ENCODE measurements at regions not wholly inside any gene's neighbourhood (a gene's known extent, or its start where the extent isn't known, plus 50 kb on each side); places are given as distances from the start of the nearest gene placed in this dataset.

DNA sequence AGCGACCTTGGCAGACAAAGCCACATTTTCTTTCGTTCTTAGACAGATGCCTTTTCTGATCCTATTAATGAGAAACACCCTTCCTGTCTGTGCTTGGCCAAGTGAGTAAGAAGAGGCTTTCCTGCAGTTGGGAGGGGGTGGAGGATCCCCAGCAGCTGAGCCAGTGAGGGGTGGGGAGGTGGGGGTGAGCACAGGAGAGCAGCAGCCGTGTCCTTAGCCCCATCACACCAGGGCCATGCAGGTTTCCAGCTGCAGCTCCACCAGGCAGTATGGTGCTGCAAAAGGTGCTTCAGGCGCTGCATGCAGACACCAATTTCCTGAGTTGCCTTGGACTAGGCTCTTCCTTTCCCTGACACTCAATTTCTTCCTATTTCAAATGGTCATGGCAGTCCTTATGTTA is 123.3 kb upstream of the SIX2 start:
- DNase-seq (ENCODE audit: low spot score): no peak
- ATAC-seq (ENCODE audit: insufficient number of reproducible peaks, low FRiP score, low read depth): no peak
- H3K36me3 ChIP-seq: no peaks in the 10 kb centered on the region
- TF ChIP-seq, protein P1, sequence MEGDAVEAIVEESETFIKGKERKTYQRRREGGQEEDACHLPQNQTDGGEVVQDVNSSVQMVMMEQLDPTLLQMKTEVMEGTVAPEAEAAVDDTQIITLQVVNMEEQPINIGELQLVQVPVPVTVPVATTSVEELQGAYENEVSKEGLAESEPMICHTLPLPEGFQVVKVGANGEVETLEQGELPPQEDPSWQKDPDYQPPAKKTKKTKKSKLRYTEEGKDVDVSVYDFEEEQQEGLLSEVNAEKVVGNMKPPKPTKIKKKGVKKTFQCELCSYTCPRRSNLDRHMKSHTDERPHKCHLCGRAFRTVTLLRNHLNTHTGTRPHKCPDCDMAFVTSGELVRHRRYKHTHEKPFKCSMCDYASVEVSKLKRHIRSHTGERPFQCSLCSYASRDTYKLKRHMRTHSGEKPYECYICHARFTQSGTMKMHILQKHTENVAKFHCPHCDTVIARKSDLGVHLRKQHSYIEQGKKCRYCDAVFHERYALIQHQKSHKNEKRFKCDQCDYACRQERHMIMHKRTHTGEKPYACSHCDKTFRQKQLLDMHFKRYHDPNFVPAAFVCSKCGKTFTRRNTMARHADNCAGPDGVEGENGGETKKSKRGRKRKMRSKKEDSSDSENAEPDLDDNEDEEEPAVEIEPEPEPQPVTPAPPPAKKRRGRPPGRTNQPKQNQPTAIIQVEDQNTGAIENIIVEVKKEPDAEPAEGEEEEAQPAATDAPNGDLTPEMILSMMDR (IDR thresholded peaks at IDR 0.05): no peak
- no peak overlapping the region for H3K27ac ChIP-seq
- no peak overlapping the region for H3K4me3 ChIP-seq
- no peaks in the 10 kb centered on the region for H3K27me3 ChIP-seq (replicated peaks; ENCODE audit: insufficient read depth)
- no peaks in the 10 kb centered on the region for H3K9me3 ChIP-seq
- H3K4me1 ChIP-seq (ENCODE audit: control insufficient read depth in 1 of 2, low read depth in 2 of 2): peaks cover 12 to 19% of the 10 kb centered on the region in 2 donors

DNA sequence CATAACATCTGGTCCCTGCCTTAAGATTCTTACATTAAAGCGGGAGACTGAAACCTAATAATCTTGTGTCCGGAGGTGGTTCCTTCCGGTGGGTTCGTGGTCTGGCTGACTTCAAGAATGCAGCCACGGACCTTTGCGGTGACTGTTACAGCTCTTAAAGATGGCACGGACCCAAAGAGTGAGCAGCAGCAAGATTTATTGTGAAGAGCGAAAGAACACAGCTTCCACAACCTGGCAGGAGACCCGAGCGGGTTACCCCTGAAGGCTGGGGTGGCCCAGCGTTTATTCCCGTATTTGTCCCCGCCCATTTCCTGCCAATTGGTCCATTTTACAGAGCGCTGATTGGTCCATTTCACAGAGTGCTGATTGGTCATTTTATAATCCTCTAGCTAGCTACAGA is 122.3 kb upstream of the SIX2 start:
- Histone ChIP-seq H3K4me3 (no peak overlapping the region), H3K27ac (no peak overlapping the region), H3K4me1 (ENCODE audit: control insufficient read depth in 1 of 2, low read depth in 2 of 2) (peaks cover 12 to 19% of the 10 kb centered on the region in 2 donors), H3K9me3 (no peaks in the 10 kb centered on the region), H3K36me3 (no peaks in the 10 kb centered on the region), H3K27me3 (replicated peaks; ENCODE audit: insufficient read depth) (no peaks in the 10 kb centered on the region)
- ATAC-seq (ENCODE audit: insufficient number of reproducible peaks, low FRiP score, low read depth): no peak
- no peak for DNase-seq (ENCODE audit: low spot score)
- TF ChIP-seq, protein P1 (IDR thresholded peaks at IDR 0.05): no peak

DNA sequence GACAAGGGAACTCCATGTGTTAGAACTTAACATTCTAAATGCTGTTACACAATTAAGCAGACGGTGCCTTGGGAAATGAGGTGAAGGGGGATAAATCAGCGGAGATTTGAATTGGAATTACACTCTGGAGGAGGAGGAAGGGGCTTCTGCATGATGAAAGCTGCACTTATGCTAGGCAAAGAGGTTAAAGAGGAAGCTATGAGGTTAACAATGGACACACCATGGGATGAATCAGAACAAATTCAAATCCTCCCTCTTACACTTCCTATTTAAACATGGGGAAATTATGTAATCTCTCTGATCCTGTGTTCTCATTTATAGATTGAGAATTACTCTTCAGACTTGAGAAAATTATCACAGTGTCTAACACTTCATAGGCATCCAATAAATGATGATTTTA is 121.5 kb upstream of the SIX2 start:
- DNase-seq (ENCODE audit: low spot score): no peak
- Histone ChIP-seq H3K9me3 (no peaks in the 10 kb centered on the region), H3K36me3 (no peaks in the 10 kb centered on the region), H3K4me3 (no peak overlapping the region), H3K27me3 (replicated peaks; ENCODE audit: insufficient read depth) (no peaks in the 10 kb centered on the region), H3K4me1 (ENCODE audit: control insufficient read depth in 1 of 2, low read depth in 2 of 2) (peaks cover 12 to 19% of the 10 kb centered on the region in 2 donors), H3K27ac (no peak overlapping the region)
- TF ChIP-seq, protein P1 (IDR thresholded peaks at IDR 0.05): no peak
- ATAC-seq (ENCODE audit: insufficient number of reproducible peaks, low FRiP score, low read depth): no peak

DNA sequence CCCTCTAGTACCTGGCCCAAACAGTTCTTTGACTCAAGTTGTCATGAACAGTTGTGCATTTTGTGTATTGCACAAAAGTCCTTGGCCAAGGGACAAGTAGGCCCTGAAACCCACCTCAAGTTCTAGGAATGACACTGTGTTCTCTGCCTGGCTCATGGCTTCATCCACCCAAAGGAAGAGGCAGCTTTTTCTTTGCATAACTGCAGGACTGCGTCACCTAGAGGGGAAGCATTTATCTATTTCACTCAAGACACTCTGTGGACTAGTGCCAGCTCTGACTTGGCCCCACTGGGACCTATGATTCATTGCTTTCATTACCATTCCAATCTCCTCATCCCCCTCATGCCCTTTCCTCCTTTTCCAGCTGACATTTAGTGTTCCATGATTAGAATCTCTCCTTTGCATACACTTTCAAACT is 119.3 kb upstream of the SIX2 start:
- DNase-seq (ENCODE audit: low spot score): no peak
- no peak for ATAC-seq (ENCODE audit: insufficient number of reproducible peaks, low FRiP score, low read depth)
- H3K36me3 ChIP-seq: no peaks in the 10 kb centered on the region
- no peaks in the 10 kb centered on the region for H3K9me3 ChIP-seq
- TF ChIP-seq, protein P1 (IDR thresholded peaks at IDR 0.05): no peak
- no peak overlapping the region for H3K27ac ChIP-seq
- no peak overlapping the region for H3K4me3 ChIP-seq
- peaks cover 0 to 5% of the 10 kb centered on the region in 2 donors for H3K4me1 ChIP-seq (ENCODE audit: control insufficient read depth in 1 of 2, low read depth in 2 of 2)
- no peaks in the 10 kb centered on the region for H3K27me3 ChIP-seq (replicated peaks; ENCODE audit: insufficient read depth)

DNA sequence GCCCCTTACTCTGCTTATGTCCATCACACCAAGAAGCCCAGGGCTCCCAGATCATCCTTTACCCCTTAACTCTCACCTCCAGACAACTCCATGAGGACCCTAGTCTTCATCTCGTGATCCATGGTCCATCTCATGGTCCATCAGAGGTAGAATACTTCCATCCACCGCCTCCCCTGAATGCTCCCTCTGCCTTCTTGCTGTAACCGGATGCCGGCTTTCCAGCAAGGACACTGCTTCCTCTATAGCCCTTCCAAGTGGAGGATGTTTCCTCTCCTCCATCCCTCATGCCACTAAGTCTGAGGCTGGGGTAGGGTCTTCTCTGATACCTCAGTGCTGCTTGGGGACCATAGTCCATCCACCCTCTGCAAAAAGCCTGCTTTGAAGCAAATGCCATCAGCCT is 118.6 kb upstream of the SIX2 start:
- no peaks in the 10 kb centered on the region for H3K36me3 ChIP-seq
- no peak overlapping the region for H3K27ac ChIP-seq
- H3K27me3 ChIP-seq (replicated peaks; ENCODE audit: insufficient read depth): no peaks in the 10 kb centered on the region
- ATAC-seq (ENCODE audit: insufficient number of reproducible peaks, low FRiP score, low read depth) (no peak), DNase-seq (ENCODE audit: low spot score) (no peak)
- no peak overlapping the region for H3K4me3 ChIP-seq
- TF ChIP-seq, protein P1 (IDR thresholded peaks at IDR 0.05): no peak
- peaks cover 0 to 5% of the 10 kb centered on the region in 2 donors for H3K4me1 ChIP-seq (ENCODE audit: control insufficient read depth in 1 of 2, low read depth in 2 of 2)
- no peaks in the 10 kb centered on the region for H3K9me3 ChIP-seq

All from thoracic aorta (tissue), 2 donors.